Activated CD4-positive, alpha-beta T cell treated with anti-CD3 and anti-CD28 coated beads for 4 hours (primary cell): ENCODE measurements at regions not wholly inside any gene's neighbourhood (a gene's known extent, or its start where the extent isn't known, plus 50 kb on each side); places are given as distances from the start of the nearest gene placed in this dataset.

Source experiments
- DNase-seq, 2 donors: peaks; one replicate each; pipeline ENCODE4 v3.0.0-alpha.2; 2020

DNA sequence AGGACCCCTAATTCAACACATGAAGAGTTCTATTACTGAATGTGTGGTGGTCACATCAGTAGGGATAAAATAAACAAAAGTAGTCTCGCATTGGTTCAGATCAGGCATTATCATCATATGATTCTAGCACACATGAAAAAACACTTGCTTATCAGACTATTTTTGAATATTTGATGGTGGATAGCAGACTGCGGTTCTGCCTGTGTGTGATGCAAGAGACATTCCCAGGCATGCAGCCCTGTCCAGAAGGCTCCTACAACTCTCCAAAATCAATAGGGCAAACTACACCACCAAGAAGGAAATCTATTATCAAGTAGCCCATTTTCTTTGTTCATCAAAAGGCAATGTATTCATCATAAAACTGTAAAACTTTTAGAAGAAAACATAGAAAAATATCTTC is 304.7 kb downstream of the DUSP10 start:
- DNase-seq: no peak

DNA sequence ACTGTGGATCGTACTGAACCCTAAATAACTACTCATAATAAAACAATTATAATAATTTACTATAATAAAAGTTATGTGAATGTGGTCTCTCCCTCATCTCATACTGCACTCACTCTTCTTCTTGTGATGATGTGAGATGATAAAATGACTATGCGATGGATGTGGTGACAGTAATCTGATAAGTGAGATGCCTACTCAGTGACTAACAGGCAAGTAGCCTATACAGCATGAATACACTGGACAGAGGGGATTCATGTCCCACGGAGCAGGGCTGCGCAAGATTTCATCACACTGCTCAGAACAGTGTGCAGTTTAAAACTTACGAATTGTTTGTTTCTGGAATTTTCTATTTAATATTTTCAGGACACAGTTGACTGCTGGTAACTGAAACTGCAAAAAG is 304.0 kb downstream of the DUSP10 start:
- no peak for DNase-seq

DNA sequence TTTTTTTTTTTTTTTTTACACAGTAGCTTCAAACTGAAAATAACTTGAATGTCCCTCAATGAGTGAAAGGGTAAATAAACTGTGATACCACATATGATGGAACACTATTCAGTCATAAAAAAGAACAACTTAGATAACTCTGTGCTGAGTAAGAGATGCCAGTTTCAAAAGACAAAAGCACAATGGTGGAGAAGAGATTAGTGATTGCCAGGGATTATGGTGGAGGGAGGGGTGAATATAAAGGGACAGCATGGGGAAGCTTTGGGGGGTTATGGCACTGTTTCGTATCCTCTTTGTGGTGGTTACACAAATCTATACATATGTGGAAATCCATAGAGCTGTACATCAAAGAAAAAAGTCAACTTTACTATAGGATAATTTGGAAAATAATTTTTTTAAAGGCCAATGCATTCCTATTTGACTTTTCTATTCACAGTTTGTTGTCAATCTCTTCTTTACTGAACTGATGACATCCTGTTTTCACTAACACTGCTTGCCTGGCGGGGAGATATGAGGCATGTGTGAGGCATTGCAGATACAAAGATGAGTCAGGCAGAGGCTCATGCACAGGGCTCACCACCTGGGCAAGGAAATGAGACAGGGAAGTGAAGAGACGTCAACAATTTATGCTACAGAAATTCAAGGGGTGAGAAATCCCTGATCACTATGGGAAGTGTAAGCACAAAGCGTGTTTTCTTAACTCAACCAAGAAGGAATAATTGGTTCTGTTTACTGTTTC is 302.7 kb downstream of the DUSP10 start:
- DNase-seq: peak; percentile 53 to 63

DNA sequence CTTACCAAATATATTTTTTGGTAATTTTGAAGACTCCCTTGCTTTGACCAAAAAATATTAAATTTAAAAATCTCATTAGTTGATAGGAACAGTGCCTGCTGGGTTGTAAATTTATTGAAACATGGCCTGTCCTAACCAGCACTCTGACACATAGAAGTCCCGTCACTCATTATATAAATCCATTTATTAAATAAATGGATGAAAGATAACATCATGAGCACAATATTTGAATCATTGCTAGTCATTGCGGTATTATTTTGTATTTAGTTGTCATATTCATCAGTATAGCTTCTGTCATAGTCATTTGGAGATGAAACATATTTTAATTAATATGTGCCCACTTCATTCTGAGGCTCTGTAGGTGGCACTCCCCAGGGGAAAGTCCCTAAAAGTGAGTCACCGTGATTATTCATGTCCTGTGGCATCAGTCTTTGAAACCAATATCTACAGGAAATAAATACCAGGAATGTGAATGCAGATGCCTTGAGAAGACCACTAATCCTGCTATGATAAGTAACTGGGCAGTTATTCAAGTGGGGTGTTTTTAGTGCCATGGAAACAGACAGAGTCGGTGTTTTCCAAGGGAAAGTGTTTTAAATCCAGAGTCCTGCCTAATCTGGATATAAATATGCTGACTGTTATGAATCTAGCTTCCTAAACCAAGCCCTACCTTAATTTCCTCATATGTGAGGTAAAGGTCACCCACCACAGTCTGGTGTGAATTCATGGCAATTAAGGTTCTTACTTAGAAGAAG is 302.0 kb downstream of the DUSP10 start:
- DNase-seq: peak; percentile 41

DNA sequence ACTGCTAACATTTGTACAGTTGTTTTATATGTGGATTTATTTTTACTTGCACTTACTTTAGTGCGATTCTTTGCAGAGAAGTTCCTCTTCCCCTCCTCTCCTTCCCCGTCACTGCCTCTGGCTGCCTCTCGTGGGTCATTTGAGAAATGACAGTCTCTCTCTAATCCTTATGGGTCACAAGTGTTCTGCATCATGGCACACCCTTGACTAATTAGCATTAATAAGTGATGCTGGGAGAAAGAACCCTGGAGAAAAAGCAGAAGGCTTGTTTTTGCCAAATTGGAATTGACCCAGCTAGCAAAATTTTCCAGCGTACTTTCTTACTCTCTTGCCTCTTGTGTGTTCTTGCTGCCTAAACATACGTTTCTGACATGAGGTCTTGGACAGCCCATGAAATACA is 301.2 kb downstream of the DUSP10 start:
- DNase-seq: no peak

DNA sequence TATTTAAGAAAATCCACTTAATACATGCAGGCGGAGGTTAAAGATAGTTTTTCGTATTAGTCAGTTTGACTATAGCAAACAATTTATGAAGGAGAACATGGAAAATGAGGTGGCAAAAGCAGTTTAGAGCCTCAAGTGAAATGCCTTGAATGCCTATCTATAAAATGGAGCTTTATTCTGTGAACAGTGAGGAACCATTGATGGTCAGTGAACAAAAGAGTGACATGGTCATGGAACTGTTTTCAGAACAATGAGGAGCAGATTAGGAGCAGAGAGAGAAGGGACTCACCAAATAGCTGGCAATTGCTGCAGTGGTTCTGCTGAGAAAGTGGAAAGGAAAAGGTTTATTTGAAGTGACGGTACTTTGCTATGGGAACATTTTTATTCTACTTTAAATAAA is 299.8 kb downstream of the DUSP10 start:
- no peak for DNase-seq

DNA sequence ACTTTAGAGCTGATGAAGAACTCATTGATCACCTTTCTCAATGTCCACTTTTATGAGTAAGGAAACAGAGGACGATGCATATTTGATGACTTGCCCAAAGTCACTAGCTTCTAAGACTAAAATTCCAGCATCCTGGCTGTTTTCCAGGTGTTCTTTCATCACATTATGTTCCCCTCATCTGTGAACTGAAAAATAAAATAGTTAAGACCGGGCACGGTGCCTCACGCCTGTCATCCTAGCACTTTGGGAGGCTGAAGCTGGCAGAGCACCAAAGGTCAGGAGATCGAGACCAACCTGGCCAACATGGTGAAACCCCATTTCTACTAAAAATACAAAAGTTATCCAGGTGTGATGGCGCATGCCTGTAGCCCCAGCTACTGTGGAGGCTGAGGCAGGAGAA is 297.5 kb downstream of the DUSP10 start:
- no peak for DNase-seq

DNA sequence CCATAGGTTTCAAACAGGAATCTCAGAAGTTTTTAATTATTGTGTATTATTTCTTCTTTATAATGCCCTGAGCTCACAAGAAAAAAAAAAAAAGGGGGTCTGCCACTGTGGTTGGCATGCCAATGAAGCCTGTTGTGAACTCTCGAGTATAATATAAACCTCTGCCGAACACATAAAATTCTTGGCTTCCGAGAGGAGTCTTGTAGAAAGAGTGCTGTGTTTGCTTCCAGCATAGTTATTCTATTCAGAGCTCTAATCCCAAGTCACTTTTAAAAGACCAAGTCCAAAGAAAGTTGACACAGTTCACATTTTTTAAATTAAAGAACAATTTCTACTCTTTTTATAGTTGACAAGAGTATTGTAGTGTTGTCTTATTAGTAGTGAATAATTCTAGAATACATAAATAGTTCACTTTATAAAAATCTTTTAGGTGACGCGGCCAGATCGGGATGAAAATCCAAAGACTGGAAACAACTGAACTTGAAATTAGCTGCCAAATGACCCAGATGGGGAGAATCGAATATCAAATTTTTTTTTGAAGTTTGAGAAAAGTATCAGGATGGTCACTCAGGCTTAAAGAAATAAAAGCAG is 293.2 kb downstream of the DUSP10 start:
- DNase-seq: no peak

DNA sequence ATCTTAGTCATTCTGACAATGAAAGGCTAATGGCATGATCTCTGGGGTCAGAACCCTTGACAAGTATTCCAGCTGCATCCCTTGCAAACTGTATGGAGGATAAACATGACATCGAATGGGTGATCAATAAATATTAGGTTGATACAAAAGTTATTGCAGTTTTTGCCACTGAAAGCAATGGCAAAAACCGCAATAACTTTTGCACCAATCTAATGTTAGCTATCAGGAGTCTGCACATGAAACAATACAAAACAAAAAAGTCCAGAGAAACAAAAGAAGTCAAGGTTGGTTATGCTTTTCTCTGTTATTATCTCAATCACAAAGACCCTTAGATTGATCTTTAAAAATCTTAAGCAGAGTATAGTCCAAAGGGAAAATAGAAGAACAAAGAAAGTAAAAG is 292.7 kb downstream of the DUSP10 start:
- no peak for DNase-seq

DNA sequence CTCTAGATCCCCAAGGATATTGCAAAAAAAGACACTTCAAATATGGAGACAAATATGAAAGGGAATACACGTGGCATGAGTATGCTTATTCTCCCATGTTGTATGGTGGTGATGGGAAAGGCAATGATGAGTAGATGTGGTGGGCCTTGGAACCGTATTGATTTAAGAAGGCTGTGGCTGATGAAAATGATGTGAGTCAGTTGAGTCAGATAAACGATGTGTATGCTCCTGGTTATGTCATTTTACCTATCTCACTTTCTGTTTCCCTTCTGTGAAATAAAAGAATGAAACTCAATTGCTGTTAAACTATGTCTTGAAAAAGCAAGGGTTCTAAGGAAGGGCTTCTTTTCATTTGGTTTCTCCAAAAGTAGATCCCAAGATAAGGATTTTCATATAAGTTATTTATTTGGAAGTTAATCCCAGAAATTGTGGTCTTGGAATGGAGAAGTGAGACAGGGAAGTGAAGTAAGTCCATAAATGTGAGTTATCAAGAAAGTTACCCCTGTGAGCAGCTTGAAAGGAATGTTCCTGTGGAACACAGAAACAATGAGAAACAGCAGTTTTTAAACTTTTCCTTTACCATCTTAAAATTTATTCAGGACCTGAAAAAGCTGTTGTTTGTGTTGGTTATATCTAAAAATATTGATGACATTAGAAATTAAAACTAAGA is 292.0 kb downstream of the DUSP10 start:
- DNase-seq: no peak

DNA sequence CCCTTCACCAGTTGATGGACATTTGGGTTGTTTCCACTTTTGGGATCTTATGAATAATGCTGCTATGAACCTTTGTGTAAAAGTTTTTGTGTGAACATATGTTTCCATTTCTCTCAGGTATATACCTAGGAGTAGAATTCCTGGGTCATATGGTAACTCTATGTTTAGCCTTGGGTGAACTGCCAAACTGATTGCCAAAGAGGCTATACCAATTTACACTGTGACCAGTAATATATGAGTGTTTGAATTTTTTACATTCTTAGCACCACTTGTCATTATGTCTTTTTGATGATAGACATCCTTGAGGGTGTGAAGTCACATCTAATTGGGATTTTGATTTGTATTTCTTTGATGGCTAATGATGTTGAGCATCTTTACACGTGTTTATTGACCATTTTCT is 290.1 kb downstream of the DUSP10 start:
- DNase-seq: no peak

DNA sequence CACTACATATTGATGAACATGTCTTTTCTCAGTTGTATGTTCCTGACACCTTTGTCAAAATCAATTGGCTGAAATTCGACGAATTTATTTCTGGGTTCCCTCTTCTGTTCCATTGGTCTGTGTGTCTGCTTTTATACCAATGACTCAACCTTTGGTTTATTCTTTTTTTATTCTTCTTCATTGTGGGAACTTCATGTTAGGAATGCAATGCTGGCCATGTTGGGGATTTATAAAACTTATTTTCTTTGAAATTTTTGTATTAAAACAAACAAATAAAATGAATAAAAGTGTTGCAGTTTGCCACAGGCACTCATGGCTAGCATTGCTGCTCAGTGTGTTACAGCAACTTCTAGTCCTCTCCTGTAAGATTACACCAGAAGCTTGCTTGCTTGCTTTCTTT is 287.8 kb downstream of the DUSP10 start:
- DNase-seq: no peak

DNA sequence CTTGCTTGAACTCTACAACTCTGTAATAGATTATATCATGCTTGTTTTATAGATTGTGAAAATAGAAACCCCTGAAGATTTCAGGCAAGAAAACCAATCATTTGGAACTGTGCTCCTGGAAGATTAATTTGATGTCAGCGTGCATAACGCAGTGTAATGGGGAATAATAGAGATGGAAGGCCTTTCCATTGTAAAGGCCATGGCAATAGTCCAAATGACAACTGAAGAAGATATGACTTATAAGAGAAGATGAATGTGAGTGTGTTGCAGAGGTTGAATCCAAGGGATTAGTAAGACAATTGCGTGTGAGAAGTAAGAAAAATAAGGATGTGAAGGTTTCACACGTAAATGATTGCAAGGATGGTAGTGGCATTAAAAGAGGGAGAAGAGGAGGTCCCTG is 285.0 kb downstream of the DUSP10 start:
- no peak for DNase-seq

DNA sequence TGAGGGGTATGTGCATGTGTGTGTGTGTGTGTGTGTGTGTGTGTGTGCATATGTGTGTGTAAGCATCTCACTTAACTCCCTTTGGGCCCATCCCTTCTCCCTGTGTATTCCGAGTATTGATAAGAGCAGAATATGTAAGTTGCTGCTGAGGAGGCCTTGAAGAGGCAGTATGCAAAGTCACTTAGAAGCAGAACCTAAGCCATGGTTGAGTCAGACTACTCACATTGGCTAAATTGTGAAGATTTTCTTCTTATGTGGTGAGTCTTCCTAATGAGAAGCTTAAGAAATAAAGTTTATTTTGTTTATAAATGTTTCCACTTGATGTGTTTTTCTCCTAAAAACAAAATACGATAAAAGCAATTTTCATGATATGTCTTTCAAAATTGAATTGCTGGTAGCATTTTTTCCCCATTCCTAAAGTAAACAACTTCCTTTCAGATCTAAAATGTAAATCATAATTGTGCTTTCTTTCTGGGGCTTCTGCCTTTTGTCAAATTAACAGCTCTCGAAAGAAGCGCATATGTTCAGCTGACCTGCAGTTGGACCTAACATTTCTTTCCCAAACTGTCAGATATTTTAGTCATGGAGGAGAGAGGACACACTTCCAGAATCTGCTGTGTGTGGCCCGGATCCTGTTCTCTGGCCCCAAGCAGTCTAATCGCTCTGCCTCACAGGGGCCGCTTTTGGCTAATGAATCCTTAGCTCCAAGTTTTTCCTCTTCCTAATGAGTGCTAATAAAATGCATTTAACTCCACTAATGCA is 284.0 kb downstream of the DUSP10 start:
- no peak for DNase-seq

DNA sequence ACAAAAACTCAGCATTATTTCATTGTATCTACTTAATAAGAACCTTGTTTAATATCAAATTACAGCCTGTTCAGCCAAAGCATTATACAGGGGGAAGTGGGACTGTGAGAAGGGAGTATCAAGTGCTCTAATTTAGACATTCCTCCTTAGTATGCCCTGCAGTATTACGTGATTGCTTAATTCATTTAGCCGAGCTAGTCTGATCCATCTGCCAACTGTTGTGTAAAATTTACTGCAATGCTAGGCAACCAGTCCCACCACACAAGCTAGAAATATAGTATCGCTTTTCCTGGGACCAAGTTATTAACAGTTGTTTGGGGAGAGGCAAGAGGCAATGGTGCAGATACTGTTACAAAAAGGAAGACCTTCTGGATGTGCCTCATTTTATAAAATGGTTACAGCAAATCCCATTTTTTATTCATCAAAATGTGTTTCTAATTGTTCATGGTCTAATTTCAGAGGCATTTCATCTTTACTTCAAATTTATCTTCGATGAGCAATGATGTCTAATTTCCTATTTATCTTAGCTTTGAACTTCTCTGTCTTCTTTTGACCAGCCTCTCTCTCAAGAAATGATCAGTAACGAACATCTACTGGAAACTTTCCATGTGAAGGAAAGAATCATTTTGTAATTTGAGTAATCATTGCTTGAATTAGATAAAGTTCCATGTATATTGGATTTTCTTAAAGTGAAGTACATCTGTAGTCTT is 283.3 kb downstream of the DUSP10 start:
- no peak for DNase-seq

DNA sequence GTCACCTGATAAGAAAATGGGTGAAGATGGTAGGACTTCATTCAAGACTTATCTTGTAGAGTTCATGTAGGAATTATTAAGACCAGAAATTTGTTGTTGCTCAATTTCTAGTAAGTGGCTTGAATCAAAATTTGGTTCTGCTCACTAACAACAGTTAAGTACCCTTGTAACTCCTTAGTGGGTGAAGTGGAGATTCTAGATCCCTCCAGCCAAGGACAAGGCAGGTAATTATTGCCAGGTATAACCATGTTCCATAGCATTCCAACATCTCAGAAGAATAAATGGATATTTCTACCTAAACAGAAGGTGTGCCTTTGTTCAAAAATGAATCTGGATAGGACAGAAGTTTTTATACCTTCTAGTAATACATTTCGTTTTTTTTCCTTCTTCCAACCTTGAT is 282.3 kb downstream of the DUSP10 start:
- no peak for DNase-seq

DNA sequence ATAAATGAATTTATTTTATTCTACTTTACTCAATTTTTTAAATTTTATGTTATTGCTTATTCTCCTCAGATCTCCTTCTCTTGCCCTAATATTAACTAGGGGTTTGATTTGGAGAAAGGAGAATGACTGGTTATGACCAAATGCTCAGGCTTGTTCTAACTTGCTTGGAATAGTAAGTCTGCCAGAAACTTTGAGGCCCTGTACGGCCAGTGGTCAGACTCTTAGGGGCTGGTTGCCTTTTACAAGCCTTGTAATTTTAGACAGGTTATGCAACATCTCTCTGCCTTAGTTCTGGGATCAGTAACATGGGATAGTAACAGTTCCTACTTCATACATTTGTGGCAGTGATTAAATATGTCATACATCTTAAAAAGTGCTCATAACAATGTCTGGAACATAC is 279.5 kb downstream of the DUSP10 start:
- no peak for DNase-seq

DNA sequence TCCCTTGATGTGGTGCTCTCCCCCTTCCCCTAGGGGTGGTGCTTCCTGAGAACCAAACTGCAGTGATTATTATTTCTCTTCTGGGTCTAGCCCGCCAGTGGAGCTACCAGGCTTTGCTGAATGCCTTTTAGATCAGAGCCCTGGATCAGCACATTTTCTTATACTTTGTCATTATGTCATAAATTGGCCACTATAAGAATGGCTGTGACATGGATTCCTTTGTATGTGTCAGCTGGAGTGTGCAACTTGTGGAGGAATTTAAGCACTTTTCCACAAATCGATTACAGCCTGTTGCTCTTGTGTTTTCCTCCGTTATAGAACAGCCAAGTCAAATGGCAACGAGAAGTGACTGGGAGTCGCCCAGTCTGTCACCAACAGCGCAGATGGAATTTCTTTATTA is 273.3 kb downstream of the DUSP10 start:
- no peak for DNase-seq

DNA sequence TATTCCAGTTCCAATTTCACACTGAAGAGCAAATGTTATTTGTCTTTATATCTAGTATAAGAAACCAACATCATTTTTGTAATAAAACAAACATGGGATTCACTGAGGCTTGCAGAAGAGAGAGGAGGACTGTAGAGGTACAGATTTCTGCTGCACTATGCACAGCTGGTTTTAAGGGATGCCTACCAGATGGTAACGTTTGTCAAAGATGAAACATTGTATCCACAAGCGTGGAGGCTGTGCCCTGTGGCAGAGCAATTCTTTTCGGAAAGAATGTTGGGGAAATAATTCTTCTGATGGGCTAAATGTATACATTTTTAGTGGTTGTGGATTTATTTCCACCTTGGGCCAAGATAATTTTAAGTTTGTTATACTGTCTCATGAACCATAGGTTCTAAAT is 272.4 kb downstream of the DUSP10 start:
- DNase-seq: no peak

DNA sequence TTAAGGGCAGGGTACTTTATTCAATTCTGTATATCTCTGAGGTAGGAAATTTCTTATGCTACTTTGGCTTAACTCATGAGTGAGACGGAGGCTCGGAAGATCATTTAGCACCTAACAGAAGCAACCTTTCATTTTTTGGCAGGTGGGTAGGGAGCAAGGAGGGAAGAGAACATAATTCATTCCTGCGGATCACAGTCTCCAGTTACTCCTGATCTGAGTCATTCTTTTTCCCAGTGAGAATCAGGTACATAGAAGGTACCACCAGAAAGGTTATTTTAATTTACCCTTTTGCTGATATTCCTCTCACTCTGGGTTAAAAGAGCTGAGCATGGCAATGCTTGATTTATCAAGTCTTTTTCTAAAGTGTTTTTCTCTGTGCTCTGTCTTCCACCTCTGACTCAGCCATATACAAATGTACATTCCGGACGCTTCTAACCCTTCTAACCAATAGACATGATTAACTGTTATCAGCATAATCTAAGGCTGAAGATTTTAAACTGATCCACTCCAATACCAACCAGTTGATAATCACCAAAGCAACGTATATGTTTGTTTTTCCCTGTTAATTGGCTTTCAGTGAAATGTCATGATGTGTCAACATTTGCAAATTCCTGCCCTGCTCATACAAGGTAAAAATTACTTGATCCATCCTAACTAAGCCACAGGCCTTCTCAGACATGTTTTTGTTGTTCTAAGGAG is 271.7 kb downstream of the DUSP10 start:
- DNase-seq: no peak

DNA sequence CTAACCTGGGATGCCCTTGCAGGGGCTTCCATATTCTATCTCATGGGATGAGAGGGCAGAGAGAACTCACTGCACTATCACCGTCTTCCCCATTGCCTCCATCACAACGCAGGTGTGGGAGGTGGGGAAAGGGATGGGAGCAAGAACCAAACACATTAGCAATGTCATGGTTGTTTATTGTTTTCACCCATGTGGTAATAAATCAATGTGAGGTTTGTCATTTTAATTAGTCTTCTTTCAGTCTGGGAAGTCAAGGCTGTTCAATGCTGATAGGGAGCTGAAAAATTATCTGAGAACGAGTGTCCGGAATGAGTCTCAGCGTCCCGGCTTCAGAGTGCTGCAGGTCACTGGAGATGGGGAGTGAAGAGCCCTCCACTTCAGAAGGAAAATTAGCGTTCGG is 268.5 kb downstream of the DUSP10 start:
- no peak for DNase-seq

DNA sequence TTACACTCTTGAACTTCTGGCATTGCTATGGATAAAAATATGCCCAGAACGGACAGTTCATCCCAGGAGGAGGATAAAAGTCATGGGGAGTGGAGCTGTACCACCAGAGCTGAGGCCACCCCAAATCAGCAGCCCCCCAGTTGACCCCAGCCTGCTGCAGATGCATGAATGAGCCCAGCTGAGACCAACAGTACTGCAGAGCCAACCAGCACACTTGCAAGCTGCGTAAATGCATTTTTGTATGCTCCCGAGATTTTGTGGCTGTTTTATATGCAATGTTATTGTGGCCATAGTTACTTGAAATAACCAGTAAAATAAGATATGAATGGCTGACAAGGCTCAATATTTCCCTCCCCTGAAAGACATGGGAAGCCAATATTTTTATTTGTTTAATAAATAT is 264.6 kb downstream of the DUSP10 start:
- DNase-seq: no peak
